Astrocyte of the cerebellum (primary cell): ENCODE measurements at regions not wholly inside any gene's neighbourhood (a gene's known extent, or its start where the extent isn't known, plus 50 kb on each side); places are given as distances from the start of the nearest gene placed in this dataset.

ENCODE experiments used
- DNase-seq: peaks from one replicate; pipeline ENCODE4 v3.0.0-alpha.2; 2011; ENCODE audit warnings: low read depth
- H3K4me3 ChIP-seq: 2 replicates; pipeline ENCODE4 v1.5.1; 2011; ENCODE audit warnings: mild to moderate bottlenecking, low read depth, low read length, moderate library complexity
- in situ Hi-C: cut with HindIII; loops from 2 replicates; pipeline ENCODE4 v1.10.0; 2017; ENCODE audit warnings: low sequenced_read_pairs
- TF ChIP-seq, protein P1 (sequence below): IDR thresholded peaks from 2 replicates; pipeline ENCODE4 v1.5.1; 2012; ENCODE audit warnings: low read length, low read depth, moderate library complexity, mild to moderate bottlenecking; ENCODE audit errors: missing control alignments

DNA sequence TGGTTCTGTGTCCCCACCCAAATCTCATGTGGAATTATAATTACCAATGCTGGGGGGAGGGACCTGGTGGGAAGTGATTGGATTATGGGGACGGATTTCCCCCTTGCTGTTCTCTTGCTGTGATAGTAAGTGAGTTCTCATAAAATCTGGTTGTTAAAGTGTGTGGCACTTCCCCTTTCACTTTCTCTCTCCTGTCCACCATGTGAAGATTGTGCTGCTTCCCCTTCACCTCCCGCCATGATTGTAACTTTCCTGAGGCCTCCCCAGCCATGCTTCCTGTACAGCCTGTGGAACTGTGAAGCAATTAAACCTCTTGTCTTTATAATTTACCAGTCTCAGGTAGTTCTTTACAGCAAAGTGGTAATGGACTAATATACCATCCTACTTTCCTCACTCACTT lies 289.6 kb downstream of the EFHB start:
- in situ Hi-C loops = no loop called here
- no peak overlapping the region for H3K4me3 ChIP-seq

DNA sequence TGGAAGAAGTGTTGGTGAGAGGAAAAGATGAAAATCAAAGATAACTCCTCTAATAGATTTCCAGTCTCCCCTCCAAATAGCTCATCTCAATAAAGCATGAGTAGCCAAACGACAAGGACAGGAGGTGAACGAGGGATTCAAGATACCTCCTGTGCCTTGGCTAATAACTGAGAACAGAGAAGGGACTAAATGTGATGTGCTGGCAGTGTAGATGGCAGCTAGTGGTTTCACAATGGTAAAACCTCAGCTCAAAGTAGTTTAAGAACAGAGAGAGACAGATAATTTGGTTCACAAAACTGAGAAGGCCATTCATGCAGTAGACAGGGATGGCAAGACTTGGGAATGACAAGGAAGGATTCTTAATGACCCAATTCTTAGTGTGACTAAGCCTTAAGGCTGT lies 292.6 kb downstream of the EFHB start:
- TF ChIP-seq, protein P1, sequence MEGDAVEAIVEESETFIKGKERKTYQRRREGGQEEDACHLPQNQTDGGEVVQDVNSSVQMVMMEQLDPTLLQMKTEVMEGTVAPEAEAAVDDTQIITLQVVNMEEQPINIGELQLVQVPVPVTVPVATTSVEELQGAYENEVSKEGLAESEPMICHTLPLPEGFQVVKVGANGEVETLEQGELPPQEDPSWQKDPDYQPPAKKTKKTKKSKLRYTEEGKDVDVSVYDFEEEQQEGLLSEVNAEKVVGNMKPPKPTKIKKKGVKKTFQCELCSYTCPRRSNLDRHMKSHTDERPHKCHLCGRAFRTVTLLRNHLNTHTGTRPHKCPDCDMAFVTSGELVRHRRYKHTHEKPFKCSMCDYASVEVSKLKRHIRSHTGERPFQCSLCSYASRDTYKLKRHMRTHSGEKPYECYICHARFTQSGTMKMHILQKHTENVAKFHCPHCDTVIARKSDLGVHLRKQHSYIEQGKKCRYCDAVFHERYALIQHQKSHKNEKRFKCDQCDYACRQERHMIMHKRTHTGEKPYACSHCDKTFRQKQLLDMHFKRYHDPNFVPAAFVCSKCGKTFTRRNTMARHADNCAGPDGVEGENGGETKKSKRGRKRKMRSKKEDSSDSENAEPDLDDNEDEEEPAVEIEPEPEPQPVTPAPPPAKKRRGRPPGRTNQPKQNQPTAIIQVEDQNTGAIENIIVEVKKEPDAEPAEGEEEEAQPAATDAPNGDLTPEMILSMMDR = no peak
- in situ Hi-C loops = no loop called here
- no peak for DNase-seq
- no peak overlapping the region for H3K4me3 ChIP-seq

More for the DNA sequence above, 289.6 kb downstream of the EFHB start:
- TF ChIP-seq, protein P1 = no peak
- no peak for DNase-seq

DNA sequence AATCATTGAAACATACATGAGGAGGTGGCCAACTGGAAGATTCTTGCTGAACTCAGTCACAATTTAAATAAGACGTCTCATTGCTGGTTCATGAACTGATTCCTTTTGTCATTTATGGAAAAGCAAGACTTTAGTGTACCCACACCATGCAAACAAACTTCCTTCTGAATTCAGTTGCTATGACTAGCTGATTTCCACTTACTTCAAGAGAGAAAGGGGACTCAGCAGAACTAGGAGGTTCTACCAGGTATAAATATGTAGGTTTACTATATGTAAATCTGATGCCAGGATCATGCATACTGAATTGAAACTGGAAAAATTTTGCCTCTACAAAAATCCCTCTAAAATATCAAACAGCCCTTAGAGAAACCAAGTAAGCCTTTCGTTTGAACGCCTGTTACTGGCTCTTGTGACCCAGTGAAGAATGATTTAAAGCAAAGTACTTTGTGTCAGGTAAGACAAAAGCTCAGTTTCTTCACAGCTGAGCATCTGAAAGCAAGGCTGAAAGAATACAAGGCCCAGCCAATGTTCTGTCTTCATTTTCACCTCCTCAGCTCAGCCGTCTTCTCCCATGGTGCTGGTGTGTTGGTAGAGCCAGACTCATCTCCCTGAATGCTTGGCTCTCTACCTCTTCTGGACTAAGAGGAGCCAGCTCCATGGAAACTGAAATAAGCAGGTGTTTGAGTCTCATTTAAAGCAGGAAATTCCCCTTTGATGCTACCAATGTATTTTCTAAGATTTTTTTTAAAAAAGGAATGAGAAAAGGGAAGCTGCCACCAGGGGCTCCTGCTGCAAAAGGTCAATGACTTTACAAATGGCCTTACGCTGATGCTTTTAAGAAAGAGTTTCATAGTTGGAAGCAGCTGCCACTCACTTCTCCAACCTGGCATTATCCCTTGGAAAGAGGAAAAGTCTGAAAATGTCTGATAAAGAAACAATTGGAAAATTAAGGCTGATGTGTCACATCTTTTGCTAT lies 301.6 kb downstream of the EFHB start:
- no peak for DNase-seq
- TF ChIP-seq, protein P1 = no peak
- in situ Hi-C loops = no loop called here
- no peak overlapping the region for H3K4me3 ChIP-seq

DNA sequence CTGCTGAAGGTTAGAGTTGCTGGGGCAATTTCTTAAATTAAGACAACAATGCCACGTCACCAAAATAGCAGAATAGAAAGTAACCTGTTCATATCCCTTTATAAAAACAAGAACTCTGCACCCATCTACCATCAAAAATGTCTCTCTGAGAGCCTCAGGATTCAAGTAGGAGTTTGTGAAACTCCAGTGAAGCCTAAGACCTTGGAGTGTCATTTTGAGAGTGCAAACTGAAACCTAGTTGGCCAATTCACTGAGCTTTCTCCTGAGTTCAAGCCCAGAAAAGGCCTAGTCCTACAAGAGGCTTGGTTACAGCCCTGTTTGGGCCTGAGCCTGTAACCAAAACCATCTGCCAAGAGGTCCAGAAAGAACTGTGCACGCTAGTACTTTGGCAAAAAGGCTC lies 335.1 kb downstream of the EFHB start:
- in situ Hi-C loops = no loop called here
- no peak overlapping the region for H3K4me3 ChIP-seq
- TF ChIP-seq, protein P1 = no peak
- no peak for DNase-seq

DNA sequence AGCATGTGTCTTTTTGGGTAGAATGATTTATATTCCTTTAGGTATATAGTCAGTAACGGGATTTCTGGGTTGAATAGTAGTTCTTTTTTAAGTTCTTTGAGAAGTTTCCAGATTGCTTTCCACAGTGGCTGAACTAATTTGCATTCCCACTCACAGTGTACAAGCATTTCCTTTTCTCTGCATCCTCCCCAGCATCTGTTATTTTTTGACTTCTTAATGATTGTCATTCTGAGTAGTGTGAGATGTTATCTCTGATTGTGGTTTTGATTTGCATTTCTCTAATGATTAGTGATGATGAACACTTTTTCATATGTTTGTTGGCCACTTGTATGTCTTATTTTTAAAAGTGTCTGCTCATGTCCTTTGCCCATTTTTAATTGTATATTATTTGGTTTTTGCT lies 337.6 kb downstream of the EFHB start:
- in situ Hi-C loops = no loop called here
- DNase-seq = no peak
- H3K4me3 ChIP-seq = no peak overlapping the region
- TF ChIP-seq, protein P1 = no peak

DNA sequence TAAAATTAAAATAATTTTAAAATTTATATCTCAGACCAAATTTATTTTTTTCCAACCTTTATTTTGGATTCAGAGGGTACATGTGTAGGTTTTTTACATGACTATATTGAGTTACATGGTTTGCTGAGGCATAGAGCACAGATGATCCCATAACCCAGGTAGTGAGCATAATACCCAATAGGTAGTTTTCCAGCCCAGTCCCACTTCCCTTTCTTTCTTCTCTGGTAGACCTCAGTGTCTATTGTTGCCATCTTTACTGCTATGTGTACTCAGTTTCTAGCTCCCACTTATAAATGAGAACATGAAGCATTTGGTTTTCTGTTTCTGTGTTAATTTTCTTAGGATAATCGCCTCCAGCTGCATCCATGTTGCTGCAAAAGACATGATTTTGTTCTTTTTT lies 338.1 kb downstream of the EFHB start:
- in situ Hi-C loops = no loop called here
- H3K4me3 ChIP-seq = no peak overlapping the region
- TF ChIP-seq, protein P1 = no peak
- DNase-seq = no peak
